Endothelial cell (in vitro differentiated cells): ENCODE measurements at regions not wholly inside any gene's neighbourhood (a gene's known extent, or its start where the extent isn't known, plus 50 kb on each side); places are given as distances from the start of the nearest gene placed in this dataset.
A peak's percentile ranks its signal among the peaks of the same experiment; 100 is the strongest.

Source experiments
- DNase-seq: peaks from one replicate; pipeline ENCODE4 v3.0.0; 2021; ENCODE audit warnings: low spot score
- H3K27ac Mint-ChIP-seq: one replicate; pipeline ENCODE4 v1.8.0; 2021; ENCODE audit warnings: mixed read lengths, inconsistent platforms; ENCODE audit not compliant: unreplicated experiment
- H3K27me3 Mint-ChIP-seq: one replicate; pipeline ENCODE4 v1.8.0; 2021; ENCODE audit warnings: mild to moderate bottlenecking, moderate library complexity, mixed read lengths, inconsistent platforms; ENCODE audit not compliant: unreplicated experiment
- H3K36me3 Mint-ChIP-seq: one replicate; pipeline ENCODE4 v1.8.0; 2021; ENCODE audit warnings: mild to moderate bottlenecking, low read depth, mixed read lengths, inconsistent platforms; ENCODE audit not compliant: unreplicated experiment
- H3K4me1 Mint-ChIP-seq: one replicate; pipeline ENCODE4 v1.8.0; 2021; ENCODE audit warnings: mild to moderate bottlenecking, mixed read lengths, inconsistent platforms; ENCODE audit not compliant: unreplicated experiment
- H3K4me3 Mint-ChIP-seq: one replicate; pipeline ENCODE4 v1.8.0; 2021; ENCODE audit warnings: mild to moderate bottlenecking, mixed read lengths, inconsistent platforms; ENCODE audit not compliant: unreplicated experiment
- H3K9me3 Mint-ChIP-seq: one replicate; pipeline ENCODE4 v1.8.0; 2021; ENCODE audit warnings: mixed read lengths, inconsistent platforms; ENCODE audit not compliant: unreplicated experiment
- TF ChIP-seq, protein P1 (sequence below): fragments of 200-600 bp; sonication (generic); IDR thresholded peaks from one replicate; pipeline ENCODE4 v1.5.0; 2021; ENCODE audit warnings: antibody characterized with exemption; ENCODE audit not compliant: unreplicated experiment

DNA sequence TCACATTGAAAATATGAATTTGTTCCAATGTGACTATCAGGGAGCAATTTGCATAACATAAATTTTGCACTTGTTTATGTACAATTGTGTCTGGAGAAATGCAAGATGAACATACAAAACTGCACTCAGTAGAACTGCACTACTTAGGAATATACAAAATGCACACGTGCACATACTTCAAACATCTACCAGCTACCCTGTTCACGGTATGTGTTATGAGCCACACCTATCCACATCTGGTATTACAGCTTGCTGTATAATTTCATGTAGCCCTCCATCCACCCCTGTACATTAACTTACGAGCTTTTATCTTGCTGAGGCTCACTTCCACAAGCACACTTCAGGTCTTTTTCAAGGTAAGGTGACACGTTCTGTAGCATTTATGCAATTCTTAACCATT, 373.5 kb upstream of the ZEB2 start:
- no peak for DNase-seq
- Mint-ChIP-seq H3K27ac (no peak overlapping the region), H3K4me1 (peaks cover 2% of the 10 kb centered on the region), H3K36me3 (no peaks in the 10 kb centered on the region), H3K9me3 (no peaks in the 10 kb centered on the region), H3K27me3 (no peaks in the 10 kb centered on the region), H3K4me3 (no peak overlapping the region)
- TF ChIP-seq, protein P1, sequence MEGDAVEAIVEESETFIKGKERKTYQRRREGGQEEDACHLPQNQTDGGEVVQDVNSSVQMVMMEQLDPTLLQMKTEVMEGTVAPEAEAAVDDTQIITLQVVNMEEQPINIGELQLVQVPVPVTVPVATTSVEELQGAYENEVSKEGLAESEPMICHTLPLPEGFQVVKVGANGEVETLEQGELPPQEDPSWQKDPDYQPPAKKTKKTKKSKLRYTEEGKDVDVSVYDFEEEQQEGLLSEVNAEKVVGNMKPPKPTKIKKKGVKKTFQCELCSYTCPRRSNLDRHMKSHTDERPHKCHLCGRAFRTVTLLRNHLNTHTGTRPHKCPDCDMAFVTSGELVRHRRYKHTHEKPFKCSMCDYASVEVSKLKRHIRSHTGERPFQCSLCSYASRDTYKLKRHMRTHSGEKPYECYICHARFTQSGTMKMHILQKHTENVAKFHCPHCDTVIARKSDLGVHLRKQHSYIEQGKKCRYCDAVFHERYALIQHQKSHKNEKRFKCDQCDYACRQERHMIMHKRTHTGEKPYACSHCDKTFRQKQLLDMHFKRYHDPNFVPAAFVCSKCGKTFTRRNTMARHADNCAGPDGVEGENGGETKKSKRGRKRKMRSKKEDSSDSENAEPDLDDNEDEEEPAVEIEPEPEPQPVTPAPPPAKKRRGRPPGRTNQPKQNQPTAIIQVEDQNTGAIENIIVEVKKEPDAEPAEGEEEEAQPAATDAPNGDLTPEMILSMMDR = no peak

DNA sequence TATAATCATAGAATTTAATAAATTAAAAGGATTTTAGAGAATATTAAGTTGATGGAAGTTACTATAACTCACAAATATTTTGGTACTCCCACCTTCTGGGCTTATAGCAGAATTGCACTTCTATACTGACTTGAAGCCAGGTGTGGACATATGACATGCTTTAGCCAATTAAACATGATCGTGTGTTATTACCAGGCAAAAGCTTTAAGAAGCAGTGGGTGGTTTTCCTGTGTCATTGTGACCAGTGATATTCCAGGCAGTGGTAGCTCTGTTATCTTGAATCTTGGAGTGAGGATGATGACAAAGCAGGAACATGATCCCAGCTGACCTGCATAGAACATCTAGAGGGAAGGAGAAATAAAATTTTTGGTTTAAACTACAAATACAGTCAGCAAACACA, 370.9 kb upstream of the ZEB2 start:
- H3K9me3 Mint-ChIP-seq = no peaks in the 10 kb centered on the region
- no peaks in the 10 kb centered on the region for H3K36me3 Mint-ChIP-seq
- DNase-seq = no peak
- no peak overlapping the region for H3K27ac Mint-ChIP-seq
- TF ChIP-seq, protein P1 = peak; percentile 49
- peaks cover 2% of the 10 kb centered on the region for H3K4me1 Mint-ChIP-seq
- no peak overlapping the region for H3K4me3 Mint-ChIP-seq
- H3K27me3 Mint-ChIP-seq = no peaks in the 10 kb centered on the region

DNA sequence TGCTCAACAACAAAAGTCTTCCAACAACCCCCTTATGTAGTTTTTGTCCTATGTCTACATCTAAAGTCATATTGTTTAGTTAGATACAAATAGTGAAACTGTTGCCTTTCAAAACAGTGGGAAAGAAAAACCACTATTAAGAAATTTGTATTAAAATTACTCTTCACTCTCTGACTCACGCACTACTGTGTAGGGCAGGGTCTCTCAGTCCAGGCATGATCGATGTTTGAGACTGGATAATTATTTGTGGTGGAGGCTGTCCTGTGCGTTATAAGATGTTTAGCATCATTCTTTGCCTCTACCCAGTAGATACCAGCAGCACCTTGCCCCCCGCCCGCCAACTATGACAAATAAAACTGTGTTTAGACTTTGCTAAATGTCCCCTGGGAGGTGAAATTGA, 369.4 kb upstream of the ZEB2 start:
- H3K4me3 Mint-ChIP-seq = no peak overlapping the region
- H3K36me3 Mint-ChIP-seq = no peaks in the 10 kb centered on the region
- H3K4me1 Mint-ChIP-seq = no peaks in the 10 kb centered on the region
- no peak overlapping the region for H3K27ac Mint-ChIP-seq
- H3K27me3 Mint-ChIP-seq = no peaks in the 10 kb centered on the region
- TF ChIP-seq, protein P1 = no peak
- no peak for DNase-seq
- H3K9me3 Mint-ChIP-seq = no peaks in the 10 kb centered on the region

DNA sequence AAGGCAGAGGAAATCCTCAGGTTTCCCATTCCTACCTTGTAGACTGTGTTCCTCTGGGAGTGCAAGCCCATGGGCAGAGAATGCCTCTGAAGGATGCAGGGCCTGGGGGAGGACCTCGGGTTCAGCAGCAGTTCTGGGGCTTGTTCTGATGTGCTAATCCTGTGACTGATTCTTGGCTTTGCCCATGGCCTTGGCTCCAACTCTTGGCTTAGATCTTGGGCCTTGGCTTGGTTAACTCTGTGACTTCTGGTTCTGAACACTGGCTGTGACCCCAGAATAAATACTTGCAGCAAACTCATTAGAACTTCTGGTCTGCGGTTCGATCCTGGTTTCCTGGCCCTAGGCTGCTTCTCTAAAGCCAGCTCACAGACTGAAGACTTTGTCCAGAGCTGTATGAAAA, 366.9 kb upstream of the ZEB2 start:
- Mint-ChIP-seq H3K36me3 (no peaks in the 10 kb centered on the region), H3K27me3 (no peaks in the 10 kb centered on the region), H3K27ac (no peak overlapping the region)

DNA sequence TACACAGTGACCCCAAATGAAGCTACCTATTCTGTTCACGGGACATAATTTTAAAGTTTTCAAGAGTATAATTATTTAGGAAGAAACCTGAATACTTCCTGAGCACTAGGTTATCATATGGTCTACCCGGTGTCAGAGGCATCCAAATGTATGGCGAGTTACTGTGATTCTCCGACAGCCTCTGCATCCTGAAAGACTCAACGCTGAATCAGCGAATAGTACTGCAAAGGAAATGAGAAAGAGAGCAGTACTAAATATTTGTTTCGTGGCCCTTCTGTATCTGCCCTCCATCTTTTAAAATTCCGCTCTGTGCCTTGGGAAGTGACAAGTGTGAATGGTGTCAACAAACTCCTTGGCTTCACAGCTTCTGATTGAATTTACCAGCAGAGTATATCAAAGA, 358.0 kb upstream of the ZEB2 start:
- Mint-ChIP-seq H3K4me3 (no peak overlapping the region), H3K9me3 (no peaks in the 10 kb centered on the region), H3K27me3 (no peaks in the 10 kb centered on the region), H3K27ac (no peak overlapping the region), H3K36me3 (no peaks in the 10 kb centered on the region), H3K4me1 (no peaks in the 10 kb centered on the region)
- TF ChIP-seq, protein P1 = no peak
- DNase-seq = no peak

More for the DNA sequence above, 366.9 kb upstream of the ZEB2 start:
- Mint-ChIP-seq H3K4me1 (no peaks in the 10 kb centered on the region), H3K9me3 (no peaks in the 10 kb centered on the region), H3K4me3 (no peak overlapping the region)
- no peak for DNase-seq
- TF ChIP-seq, protein P1 = no peak
